H9 (cell line): ENCODE measurements at regions not wholly inside any gene's neighbourhood (a gene's known extent, or its start where the extent isn't known, plus 50 kb on each side); places are given as distances from the start of the nearest gene placed in this dataset.

Experiments
- DNase-seq: peaks from one replicate; pipeline ENCODE4 v3.0.0-alpha.2; 2017
- H2AFZ ChIP-seq: one replicate; pipeline ENCODE4 v1.6.1; 2013; ENCODE audit warnings: mild to moderate bottlenecking, low read length, control low read depth, moderate library complexity
- H2AK5ac ChIP-seq: 2 replicates; pipeline ENCODE4 v1.6.1; 2013; ENCODE audit warnings: low read length, control low read depth, mixed read lengths; ENCODE audit not compliant: insufficient read length
- H2BK120ac ChIP-seq: one replicate; pipeline ENCODE4 v1.6.1; 2013; ENCODE audit warnings: low read depth, mild to moderate bottlenecking, low read length, control low read depth, inconsistent platforms; ENCODE audit not compliant: poor library complexity, severe bottlenecking
- H2BK12ac ChIP-seq: 2 replicates; pipeline ENCODE4 v1.6.1; 2013; ENCODE audit warnings: low read length, control low read depth, mixed read lengths, low read depth; ENCODE audit not compliant: insufficient read length
- H2BK15ac ChIP-seq: 2 replicates; pipeline ENCODE4 v1.6.1; 2013; ENCODE audit warnings: low read depth, low read length, control low read depth
- H2BK20ac ChIP-seq: one replicate; pipeline ENCODE4 v1.6.1; 2013; ENCODE audit warnings: low read depth, mild to moderate bottlenecking, low read length, control low read depth, inconsistent platforms; ENCODE audit not compliant: poor library complexity, severe bottlenecking
- H2BK5ac ChIP-seq: 2 replicates; pipeline ENCODE4 v1.6.1; 2013; ENCODE audit warnings: low read length, control low read depth, mixed read lengths; ENCODE audit not compliant: insufficient read length
- H3K14ac ChIP-seq: 2 replicates; pipeline ENCODE4 v1.6.1; 2013; ENCODE audit warnings: low read length, control low read depth; ENCODE audit not compliant: insufficient read depth
- H3K18ac ChIP-seq: 2 replicates; pipeline ENCODE4 v1.6.1; 2013; ENCODE audit warnings: low read depth, mild to moderate bottlenecking, mixed read lengths, low read length, control low read depth; ENCODE audit not compliant: insufficient read length
- H3K23ac ChIP-seq: 2 replicates; pipeline ENCODE4 v1.6.1; 2013; ENCODE audit warnings: low read length, control low read depth, mixed read lengths, low read depth; ENCODE audit not compliant: insufficient read length
- H3K23me2 ChIP-seq: 2 replicates; pipeline ENCODE4 v1.6.1; 2013; ENCODE audit warnings: low read depth, mild to moderate bottlenecking, mixed read lengths, low read length, control low read depth; ENCODE audit not compliant: insufficient read length, poor library complexity, severe bottlenecking
- H3K27ac ChIP-seq: 2 replicates; pipeline ENCODE4 v1.5.1; 2013; ENCODE audit warnings: low read length, control low read depth, mixed read lengths, low read depth; ENCODE audit not compliant: insufficient read length
- H3K27me3 ChIP-seq: 2 replicates; pipeline ENCODE4 v1.6.1; 2013; ENCODE audit warnings: low read length, control low read depth, inconsistent platforms; ENCODE audit not compliant: insufficient read depth
- H3K4ac ChIP-seq: 2 replicates; pipeline ENCODE4 v1.6.1; 2013; ENCODE audit warnings: low read depth, mild to moderate bottlenecking, control low read depth, inconsistent platforms, low read length, moderate library complexity
- H3K4me1 ChIP-seq: 2 replicates; pipeline ENCODE4 v1.6.1; 2013; ENCODE audit warnings: low read length, control low read depth, inconsistent platforms; ENCODE audit not compliant: insufficient read depth
- H3K4me2 ChIP-seq: 2 replicates; pipeline ENCODE4 v1.6.1; 2013; ENCODE audit warnings: low read length, control low read depth, mixed read lengths; ENCODE audit not compliant: insufficient read length, insufficient read depth
- H3K56ac ChIP-seq: 2 replicates; pipeline ENCODE4 v1.6.1; 2013; ENCODE audit warnings: low read depth, mild to moderate bottlenecking, mixed read lengths, low read length, control low read depth; ENCODE audit not compliant: insufficient read length
- H3K79me1 ChIP-seq: 2 replicates; pipeline ENCODE4 v1.6.1; 2013; ENCODE audit warnings: low read depth, mild to moderate bottlenecking, moderate library complexity, low read length, control low read depth, inconsistent platforms; ENCODE audit not compliant: insufficient read depth, poor library complexity, severe bottlenecking
- H3K79me2 ChIP-seq: 2 replicates; pipeline ENCODE4 v1.6.1; 2013; ENCODE audit warnings: low read length, control low read depth, inconsistent platforms; ENCODE audit not compliant: insufficient read depth
- H3K9ac ChIP-seq: 2 replicates; pipeline ENCODE4 v1.6.1; 2013; ENCODE audit warnings: low read length, control low read depth, mixed read lengths; ENCODE audit not compliant: insufficient read length; ENCODE audit errors: extremely low read depth
- H3K9me3 ChIP-seq: one replicate; pipeline ENCODE4 v1.6.1; 2013; ENCODE audit warnings: low read depth, low read length, inconsistent platforms; ENCODE audit not compliant: control insufficient read depth
- H3T11ph ChIP-seq: one replicate; pipeline ENCODE4 v1.6.1; 2013; ENCODE audit warnings: mild to moderate bottlenecking, low read length, control low read depth, inconsistent platforms
- H4K20me1 ChIP-seq: one replicate; pipeline ENCODE4 v1.6.1; 2013; ENCODE audit not compliant: control insufficient read depth, insufficient read length, insufficient read depth
- H4K5ac ChIP-seq: 2 replicates; pipeline ENCODE4 v1.6.1; 2013; ENCODE audit warnings: low read depth, mild to moderate bottlenecking, mixed read lengths, low read length, control low read depth; ENCODE audit not compliant: insufficient read length
- H4K8ac ChIP-seq: replicated peaks from 2 replicates; pipeline ENCODE4 v1.6.1; 2013; ENCODE audit warnings: low read length, control low read depth, mixed read lengths, low read depth; ENCODE audit not compliant: insufficient read length
- H4K91ac ChIP-seq: 2 replicates; pipeline ENCODE4 v1.6.1; 2013; ENCODE audit warnings: low read depth, mild to moderate bottlenecking, moderate library complexity, mixed read lengths, low read length, control low read depth; ENCODE audit not compliant: insufficient read length
- H3K27ac Mint-ChIP-seq, 3 experiments: 2 replicates in 2 of 3; 3 replicates in 1 of 3; pipeline ENCODE4 v1.8.0; 2020 to 2021; ENCODE audit warnings: mixed read lengths in 3 of 3, mild to moderate bottlenecking in 1 of 3, moderate library complexity in 1 of 3
- H3K27me3 Mint-ChIP-seq: 2 replicates; pipeline ENCODE4 v1.8.0; 2021; ENCODE audit warnings: low read depth, mild to moderate bottlenecking, moderate library complexity, mixed read lengths
- H3K36me3 Mint-ChIP-seq, 3 experiments: 2 replicates in 2 of 3; 3 replicates in 1 of 3; pipeline ENCODE4 v1.8.0; 2020 to 2021; ENCODE audit warnings: low read depth in 3 of 3, mixed read lengths in 3 of 3; ENCODE audit not compliant: insufficient read depth in 1 of 3
- H3K4me1 Mint-ChIP-seq, 2 experiments: 2 replicates each; pipeline ENCODE4 v1.8.0; 2020; ENCODE audit warnings: mixed read lengths in 2 of 2
- H3K4me3 Mint-ChIP-seq, 2 experiments: 2 replicates in 1 of 2; 3 replicates in 1 of 2; pipeline ENCODE4 v1.8.0; 2020 to 2021; ENCODE audit warnings: mild to moderate bottlenecking in 2 of 2, mixed read lengths in 2 of 2, moderate library complexity in 1 of 2
- H3K9me3 Mint-ChIP-seq, 2 experiments: 2 replicates in 1 of 2; 3 replicates in 1 of 2; pipeline ENCODE4 v1.8.0; 2020; ENCODE audit warnings: mild to moderate bottlenecking in 2 of 2, mixed read lengths in 2 of 2, moderate library complexity in 1 of 2
- WGBS: extraction: QIAGEN DNeasy Blood & Tissue Kit; methylation state at CpG from one replicate; pipeline ENCODE4 v1.1.7; 2013; ENCODE audit warnings: missing lambda C conversion rate, low lambda C conversion rate, mixed read lengths; ENCODE audit not compliant: insufficient read length; ENCODE audit errors: extremely low coverage; 5-methylcytosine and 5-hydroxymethylcytosine counted together
- TF ChIP-seq, protein P1 (sequence below): fragments of 200-600 bp; sonication (generic); conservative IDR thresholded peaks from 3 replicates; pipeline ENCODE4 v1.8.0; 2021; ENCODE audit warnings: antibody characterized with exemption, mild to moderate bottlenecking

DNA sequence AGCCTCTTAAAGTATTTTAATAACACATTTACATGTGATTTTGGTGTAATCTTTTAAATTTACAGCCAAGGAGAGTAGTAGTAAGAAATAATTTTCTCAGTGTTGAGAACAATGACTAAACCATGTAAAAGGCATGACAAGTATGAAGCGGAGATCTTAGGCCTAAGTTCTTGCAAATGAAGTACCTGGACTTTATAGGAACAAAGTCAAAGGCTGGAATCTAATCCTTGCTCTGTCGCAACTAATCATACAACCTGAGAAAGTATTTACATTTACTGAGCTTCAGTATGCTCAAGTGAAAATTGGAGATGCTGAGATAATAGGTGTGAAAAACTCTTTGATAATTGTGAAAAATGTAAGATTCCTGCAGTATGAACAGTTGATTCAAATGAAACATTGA is 86.4 kb upstream of the VGLL3 start:
- Histone ChIP-seq H4K20me1 (no peaks in the 10 kb centered on the region), H2BK120ac (no peak overlapping the region), H3K23ac (no peak overlapping the region), H3T11ph (no peak overlapping the region), H4K8ac (no peak overlapping the region), H3K27ac (no peak overlapping the region), H3K18ac (no peak overlapping the region), H3K9ac (no peak overlapping the region), H3K9me3 (no peaks in the 10 kb centered on the region), H3K4me2 (no peak overlapping the region), H3K4ac (no peak overlapping the region), H2AK5ac (no peak overlapping the region), H2BK5ac (no peak overlapping the region), H4K5ac (no peak overlapping the region), H4K91ac (no peak overlapping the region), H3K14ac (no peak overlapping the region), H2BK20ac (no peak overlapping the region), H3K27me3 (no peaks in the 10 kb centered on the region), H3K56ac (no peak overlapping the region), H2BK15ac (no peak overlapping the region), H3K23me2 (no peaks in the 10 kb centered on the region), H3K79me2 (no peaks in the 10 kb centered on the region), H2BK12ac (no peak overlapping the region), H3K79me1 (no peaks in the 10 kb centered on the region), H2AFZ (no peak overlapping the region), H3K4me1 (no peaks in the 10 kb centered on the region)
- H3K36me3 Mint-ChIP-seq: no peaks in the 10 kb centered on the region
- no peak overlapping the region for H3K27ac Mint-ChIP-seq
- TF ChIP-seq, protein P1, sequence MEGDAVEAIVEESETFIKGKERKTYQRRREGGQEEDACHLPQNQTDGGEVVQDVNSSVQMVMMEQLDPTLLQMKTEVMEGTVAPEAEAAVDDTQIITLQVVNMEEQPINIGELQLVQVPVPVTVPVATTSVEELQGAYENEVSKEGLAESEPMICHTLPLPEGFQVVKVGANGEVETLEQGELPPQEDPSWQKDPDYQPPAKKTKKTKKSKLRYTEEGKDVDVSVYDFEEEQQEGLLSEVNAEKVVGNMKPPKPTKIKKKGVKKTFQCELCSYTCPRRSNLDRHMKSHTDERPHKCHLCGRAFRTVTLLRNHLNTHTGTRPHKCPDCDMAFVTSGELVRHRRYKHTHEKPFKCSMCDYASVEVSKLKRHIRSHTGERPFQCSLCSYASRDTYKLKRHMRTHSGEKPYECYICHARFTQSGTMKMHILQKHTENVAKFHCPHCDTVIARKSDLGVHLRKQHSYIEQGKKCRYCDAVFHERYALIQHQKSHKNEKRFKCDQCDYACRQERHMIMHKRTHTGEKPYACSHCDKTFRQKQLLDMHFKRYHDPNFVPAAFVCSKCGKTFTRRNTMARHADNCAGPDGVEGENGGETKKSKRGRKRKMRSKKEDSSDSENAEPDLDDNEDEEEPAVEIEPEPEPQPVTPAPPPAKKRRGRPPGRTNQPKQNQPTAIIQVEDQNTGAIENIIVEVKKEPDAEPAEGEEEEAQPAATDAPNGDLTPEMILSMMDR: no peak
- no peaks in the 10 kb centered on the region for H3K27me3 Mint-ChIP-seq
- no peak overlapping the region for H3K4me3 Mint-ChIP-seq
- no peak for DNase-seq
- no peaks in the 10 kb centered on the region for H3K9me3 Mint-ChIP-seq
- no CpG with 5 or more reads among the region's 2 CpGs for WGBS
- no peaks in the 10 kb centered on the region for H3K4me1 Mint-ChIP-seq
